H54 (cell line): ENCODE measurements at regions not wholly inside any gene's neighbourhood (a gene's known extent, or its start where the extent isn't known, plus 50 kb on each side); places are given as distances from the start of the nearest gene placed in this dataset.

ENCODE experiments used
- DNase-seq: peaks from one replicate; pipeline ENCODE4 v3.0.0; 2011; ENCODE audit warnings: low spot score, mixed read lengths; ENCODE audit not compliant: insufficient read length
- FAIRE-seq: peaks from 3 replicates; lab custom pipeline; 2011; peaks lifted over from hg19 to GRCh38; lab: Jason Lieb, UNC
- POLR2A ChIP-seq: IDR thresholded peaks from 2 replicates; pipeline ENCODE4 v1.6.1; 2011; ENCODE audit warnings: low read depth, mild to moderate bottlenecking, low read length

GRCh38 chr2:3099860-3100234 lies 277.8 kb downstream of the EIPR1 start:
- FAIRE-seq: no peak
- TF ChIP-seq POLR2A: no peak
- no peak for DNase-seq

- FAIRE-seq: no peak
- no peak for DNase-seq
- no peak for TF ChIP-seq POLR2A
These were observed 278.3 kb downstream of the EIPR1 start for GRCh38 chr2:3099145-3099859.

- DNase-seq (no peak), FAIRE-seq (no peak)
- no peak for TF ChIP-seq POLR2A
These were observed 279.4 kb downstream of the EIPR1 start for GRCh38 chr2:3098231-3098630.

GRCh38 chr2:3097804-3098203 lies 279.8 kb downstream of the EIPR1 start:
- no peak for TF ChIP-seq POLR2A
- FAIRE-seq (no peak), DNase-seq (no peak)

- no peak for DNase-seq
- no peak for FAIRE-seq
- no peak for TF ChIP-seq POLR2A
These were observed 282.3 kb downstream of the EIPR1 start for GRCh38 chr2:3094999-3095958.

GRCh38 chr2:3094318-3094717 lies 283.3 kb downstream of the EIPR1 start:
- TF ChIP-seq POLR2A: no peak
- DNase-seq: no peak
- no peak for FAIRE-seq

GRCh38 chr2:3091696-3092095 lies 285.9 kb downstream of the EIPR1 start:
- TF ChIP-seq POLR2A: no peak
- DNase-seq (no peak), FAIRE-seq (no peak)

GRCh38 chr2:3082705-3083104 lies 294.9 kb downstream of the EIPR1 start:
- no peak for TF ChIP-seq POLR2A
- DNase-seq: no peak
- no peak for FAIRE-seq

GRCh38 chr2:3079959-3080948 lies 297.4 kb downstream of the EIPR1 start:
- FAIRE-seq (no peak), DNase-seq (no peak)
- no peak for TF ChIP-seq POLR2A

GRCh38 chr2:3079466-3079865 lies 298.2 kb downstream of the EIPR1 start:
- FAIRE-seq (no peak), DNase-seq (no peak)
- TF ChIP-seq POLR2A: no peak

GRCh38 chr2:3078684-3079083 lies 298.9 kb downstream of the EIPR1 start:
- DNase-seq: no peak
- no peak for TF ChIP-seq POLR2A
- no peak for FAIRE-seq

- DNase-seq (no peak), FAIRE-seq (no peak)
- no peak for TF ChIP-seq POLR2A
These were observed 300.6 kb downstream of the EIPR1 start for GRCh38 chr2:3076848-3077642.

- no peak for FAIRE-seq
- DNase-seq: no peak
- TF ChIP-seq POLR2A: no peak
These were observed 301.7 kb downstream of the EIPR1 start for GRCh38 chr2:3075991-3076340.
